CD14-positive monocyte (primary cell): ENCODE measurements at regions not wholly inside any gene's neighbourhood (a gene's known extent, or its start where the extent isn't known, plus 50 kb on each side); places are given as distances from the start of the nearest gene placed in this dataset.

ENCODE experiments used
- DNase-seq, 3 donors: peaks; one replicate each; pipeline ENCODE4 v3.0.0-alpha.2; 2011 to 2022
- H2AFZ ChIP-seq: 2 replicates; pipeline ENCODE4 v1.6.0; 2012; ENCODE audit warnings: mild to moderate bottlenecking, low read depth, low read length, inconsistent platforms; ENCODE audit not compliant: insufficient read depth, poor library complexity, severe bottlenecking
- H3K27ac ChIP-seq, 2 donors: 1 replicate in 1 of 2; 2 replicates in 1 of 2; pipeline ENCODE4 v1.5.1; 2012 to 2013; ENCODE audit warnings: low read length in 2 of 2, control low read depth in 1 of 2, inconsistent platforms in 1 of 2, low read depth in 1 of 2, mild to moderate bottlenecking in 1 of 2
- H3K27me3 ChIP-seq, 2 donors: one replicate each; pipeline versions ENCODE4 v1.6.0 to v1.6.1; 2011 to 2013; ENCODE audit warnings: low read length in 2 of 2; ENCODE audit not compliant: control insufficient read depth in 2 of 2, insufficient read depth in 2 of 2
- H3K36me3 ChIP-seq, 2 donors: replicated peaks in 1 of 2; 1 replicate in 1 of 2; 2 replicates in 1 of 2; pipeline versions ENCODE4 v1.5.1 to v1.6.1; 2012 to 2013; ENCODE audit warnings: low read length in 2 of 2, control low read depth in 1 of 2, inconsistent platforms in 1 of 2, mild to moderate bottlenecking in 1 of 2; ENCODE audit not compliant: insufficient read depth in 2 of 2, control insufficient read depth in 1 of 2
- H3K4me1 ChIP-seq, 2 donors: 1 replicate in 1 of 2; 2 replicates in 1 of 2; pipeline versions ENCODE4 v1.5.1 to v1.6.1; 2012 to 2013; ENCODE audit warnings: low read length in 2 of 2, control low read depth in 1 of 2, inconsistent platforms in 1 of 2, mild to moderate bottlenecking in 1 of 2, moderate library complexity in 1 of 2; ENCODE audit not compliant: insufficient read depth in 2 of 2, control insufficient read depth in 1 of 2
- H3K4me2 ChIP-seq: replicated peaks from 2 replicates; pipeline ENCODE3; 2012; ENCODE audit warnings: low read length, moderate library complexity, mild to moderate bottlenecking; ENCODE audit not compliant: poor library complexity, severe bottlenecking; ENCODE audit errors: extremely low read depth
- H3K4me3 ChIP-seq, 3 experiments: fragments of 200-600 bp in 1 of 3; sonication (generic) in 1 of 3; replicated peaks in 1 of 3; 1 replicate in 2 of 3; 2 replicates in 1 of 3; pipeline ENCODE4 v1.5.1; 2011 to 2013; ENCODE audit warnings: low read length in 3 of 3, mild to moderate bottlenecking in 3 of 3, control low read depth in 2 of 3, low read depth in 2 of 3, inconsistent platforms in 1 of 3, moderate library complexity in 1 of 3
- H3K79me2 ChIP-seq: 2 replicates; pipeline ENCODE4 v1.6.0; 2012; ENCODE audit warnings: mild to moderate bottlenecking, control low read depth, inconsistent platforms, low read length, moderate library complexity; ENCODE audit not compliant: insufficient read depth
- H3K9ac ChIP-seq: 2 replicates; pipeline ENCODE4 v1.6.0; 2017; ENCODE audit warnings: low read length, mild to moderate bottlenecking; ENCODE audit not compliant: insufficient read depth, poor library complexity, severe bottlenecking
- H3K9me3 ChIP-seq, 2 donors: replicated peaks in 1 of 2; 1 replicate in 1 of 2; 2 replicates in 1 of 2; pipeline versions ENCODE4 v1.5.1 to v1.6.1; 2012 to 2013; ENCODE audit warnings: low read length in 2 of 2, control low read depth in 1 of 2; ENCODE audit not compliant: control insufficient read depth in 1 of 2, insufficient read depth in 1 of 2
- H4K20me1 ChIP-seq: 2 replicates; pipeline ENCODE4 v1.6.0; 2012; ENCODE audit warnings: mild to moderate bottlenecking, low read length, control low read depth, moderate library complexity; ENCODE audit not compliant: insufficient read depth
- H3K27ac Mint-ChIP-seq, 7 donors: one replicate each; pipeline ENCODE4 v1.8.0; 2020; ENCODE audit warnings: mild to moderate bottlenecking in 7 of 7, mixed read lengths in 7 of 7, moderate library complexity in 6 of 7, inconsistent platforms in 2 of 7
- H3K27me3 Mint-ChIP-seq, 3 donors: one replicate each; pipeline ENCODE4 v1.8.0; 2021 to 2022; ENCODE audit warnings: low read depth in 3 of 3, mild to moderate bottlenecking in 3 of 3, mixed read lengths in 3 of 3, moderate library complexity in 3 of 3, inconsistent platforms in 1 of 3
- H3K36me3 Mint-ChIP-seq, 2 donors: one replicate each; pipeline ENCODE4 v1.8.0; 2020; ENCODE audit warnings: mixed read lengths in 2 of 2, inconsistent platforms in 1 of 2, mild to moderate bottlenecking in 1 of 2
- H3K4me1 Mint-ChIP-seq: one replicate; pipeline ENCODE4 v1.8.0; 2020; ENCODE audit warnings: mild to moderate bottlenecking, mixed read lengths
- H3K4me3 Mint-ChIP-seq, 2 donors: one replicate each; pipeline ENCODE4 v1.8.0; 2020; ENCODE audit warnings: mild to moderate bottlenecking in 2 of 2, mixed read lengths in 2 of 2, moderate library complexity in 1 of 2
- H3K9me3 Mint-ChIP-seq, 7 donors: one replicate each; pipeline ENCODE4 v1.8.0; 2020 to 2022; ENCODE audit warnings: mixed read lengths in 7 of 7, mild to moderate bottlenecking in 6 of 7, moderate library complexity in 6 of 7, inconsistent platforms in 2 of 7
- CTCF ChIP-seq: fragments of 200-600 bp; IDR thresholded peaks from one replicate; pipeline ENCODE4 v1.8.0; 2022; ENCODE audit warnings: antibody characterized with exemption, mild to moderate bottlenecking
- WGBS: methylation state at CpG from one replicate; pipeline ENCODE4 v1.1.5; 2013; ENCODE audit warnings: missing lambda C conversion rate; ENCODE audit not compliant: insufficient coverage; 5-methylcytosine and 5-hydroxymethylcytosine counted together
- intact Hi-C, 2 donors: fragments of 100-400 bp; cut with micrococcal nuclease; formaldehyde crosslinking; loops; one replicate each; pipeline versions ENCODE4 v1.15.0 to v1.15.1; 2023

GRCh38 chr4:54570822-54571221 lies 86.9 kb upstream of the KIT start:
- Histone ChIP-seq H3K27ac (no peak overlapping the region), H3K27me3 (no peaks in the 10 kb centered on the region), H3K4me3 (no peak overlapping the region), H3K9ac (no peak overlapping the region), H2AFZ (no peak overlapping the region), H3K36me3 (no peaks in the 10 kb centered on the region), H3K4me1 (no peaks in the 10 kb centered on the region), H3K4me2 (no peak overlapping the region), H3K79me2 (no peaks in the 10 kb centered on the region), H3K9me3 (no peaks in the 10 kb centered on the region), H4K20me1 (no peaks in the 10 kb centered on the region)
- H3K4me3 Mint-ChIP-seq = no peak overlapping the region
- no peak for TF ChIP-seq CTCF
- WGBS = 100% methylated on average over 1 of the region's 2 CpGs
- H3K36me3 Mint-ChIP-seq = no peaks in the 10 kb centered on the region
- intact Hi-C loops = no loop called here
- peak overlapping the region in 1 of 7 donors; percentile 53 for H3K27ac Mint-ChIP-seq
- DNase-seq = no peak
- H3K9me3 Mint-ChIP-seq = peaks cover 0 to 7% (median 3%) of the 10 kb centered on the region in 7 donors
- no peaks in the 10 kb centered on the region for H3K4me1 Mint-ChIP-seq
- no peaks in the 10 kb centered on the region for H3K27me3 Mint-ChIP-seq

GRCh38 chr4:54571293-54572151 lies 86.2 kb upstream of the KIT start:
- 88% methylated on average over 5 of the region's 12 CpGs for WGBS
- H3K36me3 Mint-ChIP-seq = no peaks in the 10 kb centered on the region

More at GRCh38 chr4:54571293-54572151, 86.2 kb upstream of the KIT start:
- no peaks in the 10 kb centered on the region for H3K79me2 ChIP-seq
- H3K4me3 ChIP-seq = no peak overlapping the region
- no peak overlapping the region for H3K4me3 Mint-ChIP-seq
- H3K4me1 ChIP-seq = no peaks in the 10 kb centered on the region
- H3K4me2 ChIP-seq = no peak overlapping the region
- no peak for DNase-seq
- no peak for TF ChIP-seq CTCF
- no peaks in the 10 kb centered on the region for H3K9me3 ChIP-seq
- no peaks in the 10 kb centered on the region for H3K27me3 Mint-ChIP-seq
- H3K27ac Mint-ChIP-seq = no peak overlapping the region
- no peak overlapping the region for H3K27ac ChIP-seq
- H3K27me3 ChIP-seq = no peaks in the 10 kb centered on the region
- H3K4me1 Mint-ChIP-seq = no peaks in the 10 kb centered on the region
- intact Hi-C loops = no loop called here
- no peak overlapping the region for H3K9ac ChIP-seq
- peaks cover 0 to 7% (median 3%) of the 10 kb centered on the region in 7 donors for H3K9me3 Mint-ChIP-seq
- H3K36me3 ChIP-seq = no peaks in the 10 kb centered on the region
- no peaks in the 10 kb centered on the region for H4K20me1 ChIP-seq
- no peak overlapping the region for H2AFZ ChIP-seq
